GM12892 (cell line): ENCODE measurements at regions not wholly inside any gene's neighbourhood (a gene's known extent, or its start where the extent isn't known, plus 50 kb on each side); places are given as distances from the start of the nearest gene placed in this dataset.

ENCODE experiments used
- DNase-seq: peaks from one replicate; pipeline ENCODE4 v3.0.0; 2011; ENCODE audit not compliant: insufficient read length
- FAIRE-seq: peaks from 2 replicates; lab custom pipeline; 2011; peaks lifted over from hg19 to GRCh38; lab: Jason Lieb, UNC
- POLR2A ChIP-seq: IDR thresholded peaks from 2 replicates; pipeline ENCODE4 v1.6.1; 2011; ENCODE audit warnings: low read depth, low read length, control low read depth
- POLR2AphosphoS5 ChIP-seq: IDR thresholded peaks from 2 replicates; pipeline ENCODE4 v1.6.1; 2011; ENCODE audit warnings: low read depth, low read length, control low read depth
- TAF1 ChIP-seq: IDR thresholded peaks from 2 replicates; pipeline ENCODE4 v1.6.1; 2011; ENCODE audit warnings: low read depth, mild to moderate bottlenecking, control low read depth, low read length, borderline replicate concordance

- TF ChIP-seq TAF1: no peak
- TF ChIP-seq POLR2A: no peak
- no peak for TF ChIP-seq POLR2AphosphoS5
- DNase-seq (no peak), FAIRE-seq (peak; percentile 9)
Observed at GRCh38 chr13:78476910-78477309, 126.4 kb downstream of the POU4F1 start.

GRCh38 chr13:78468621-78469020 is 134.7 kb downstream of the POU4F1 start:
- DNase-seq (no peak), FAIRE-seq (no peak)
- no peak for TF ChIP-seq POLR2A
- no peak for TF ChIP-seq POLR2AphosphoS5
- no peak for TF ChIP-seq TAF1

GRCh38 chr13:78465250-78465649 is 138.1 kb downstream of the POU4F1 start:
- DNase-seq: no peak
- TF ChIP-seq POLR2AphosphoS5: no peak
- TF ChIP-seq TAF1: no peak
- no peak for TF ChIP-seq POLR2A
- FAIRE-seq: no peak

- no peak for FAIRE-seq
- TF ChIP-seq POLR2A (no peak), POLR2AphosphoS5 (no peak), TAF1 (no peak)
Observed at GRCh38 chr13:78460176-78460575, 143.2 kb downstream of the POU4F1 start.

GRCh38 chr13:78443839-78444238 is 159.5 kb downstream of the POU4F1 start:
- DNase-seq: no peak
- no peak for FAIRE-seq
- no peak for TF ChIP-seq TAF1
- no peak for TF ChIP-seq POLR2AphosphoS5
- TF ChIP-seq POLR2A: no peak

More at GRCh38 chr13:78460176-78460575, 143.2 kb downstream of the POU4F1 start:
- no peak for DNase-seq

- no peak for TF ChIP-seq POLR2AphosphoS5
- no peak for TF ChIP-seq TAF1
- no peak for TF ChIP-seq POLR2A
- no peak for FAIRE-seq
- DNase-seq: no peak
Observed at GRCh38 chr13:78437781-78438180, 165.6 kb downstream of the POU4F1 start.

GRCh38 chr13:78436311-78436710 is 167.0 kb downstream of the POU4F1 start:
- no peak for DNase-seq
- FAIRE-seq: no peak
- TF ChIP-seq POLR2A (no peak), TAF1 (no peak)

GRCh38 chr13:78431328-78431727 is 172.0 kb downstream of the POU4F1 start:
- DNase-seq (no peak), FAIRE-seq (no peak)
- no peak for TF ChIP-seq POLR2AphosphoS5
- no peak for TF ChIP-seq TAF1

- TF ChIP-seq POLR2A: no peak
- no peak for TF ChIP-seq POLR2AphosphoS5
- no peak for TF ChIP-seq TAF1
- FAIRE-seq (no peak), DNase-seq (no peak)
Observed at GRCh38 chr13:78430811-78431210, 172.5 kb downstream of the POU4F1 start.

- no peak for DNase-seq
Observed at GRCh38 chr13:78430166-78430791, 173.1 kb downstream of the POU4F1 start.

GRCh38 chr13:78428646-78429045 is 174.7 kb downstream of the POU4F1 start:
- TF ChIP-seq TAF1 (no peak), POLR2AphosphoS5 (no peak), POLR2A (no peak)
- DNase-seq (no peak), FAIRE-seq (no peak)

More at GRCh38 chr13:78430166-78430791, 173.1 kb downstream of the POU4F1 start:
- peak; percentile 64 for FAIRE-seq
- TF ChIP-seq POLR2AphosphoS5 (no peak), POLR2A (no peak), TAF1 (no peak)

GRCh38 chr13:78426183-78426582 is 177.2 kb downstream of the POU4F1 start:
- no peak for FAIRE-seq
- DNase-seq: no peak
- TF ChIP-seq TAF1 (no peak), POLR2A (no peak), POLR2AphosphoS5 (no peak)

- peak; percentile 17 for FAIRE-seq
- DNase-seq: no peak
- TF ChIP-seq TAF1: no peak
- no peak for TF ChIP-seq POLR2A
- TF ChIP-seq POLR2AphosphoS5: no peak
Observed at GRCh38 chr13:78420814-78421213, 182.5 kb downstream of the POU4F1 start.

- TF ChIP-seq POLR2AphosphoS5: no peak
- no peak for TF ChIP-seq POLR2A
- no peak for TF ChIP-seq TAF1
- no peak for FAIRE-seq
- no peak for DNase-seq
Observed at GRCh38 chr13:78413887-78414553, 189.3 kb downstream of the POU4F1 start.
